ENCODE measurements at regions not wholly inside any gene's neighbourhood (a gene's known extent, or its start where the extent isn't known, plus 50 kb on each side); places are given as distances from the start of the nearest gene placed in this dataset.

DNA sequence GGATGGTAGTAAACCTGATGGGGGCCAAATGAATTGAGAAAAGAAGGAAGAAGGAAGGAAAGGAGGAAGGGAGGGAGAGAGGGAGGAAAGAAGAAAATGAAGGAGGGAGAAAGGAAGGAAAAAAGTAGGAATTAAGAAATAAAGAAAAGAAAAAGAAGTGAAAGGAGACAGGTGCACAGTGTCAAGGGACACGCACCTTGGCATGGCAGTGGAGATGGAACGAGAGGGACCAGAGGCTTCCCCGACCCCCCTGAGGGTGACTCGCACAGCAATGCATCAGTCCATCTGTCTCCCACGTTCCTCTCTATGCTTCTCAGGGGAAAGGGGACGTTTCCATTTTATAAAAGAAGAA lies 199.6 kb downstream of the CXCL12 start:
- Histone ChIP-seq H3K4me3 (ENCODE audit: low read length) (no peak overlapping the region), H3K9me3 (ENCODE audit: control insufficient read depth, low read length) (no peaks in the 10 kb centered on the region), H3K27me3 (ENCODE audit: control insufficient read depth, insufficient read depth, low read length) (no peaks in the 10 kb centered on the region), H3K36me3 (ENCODE audit: control insufficient read depth, insufficient read depth, low read length) (no peaks in the 10 kb centered on the region), H3K4me1 (ENCODE audit: control insufficient read depth, insufficient read depth, low read length) (no peaks in the 10 kb centered on the region), H3K9ac (ENCODE audit: low read length) (no peak overlapping the region)

DNA sequence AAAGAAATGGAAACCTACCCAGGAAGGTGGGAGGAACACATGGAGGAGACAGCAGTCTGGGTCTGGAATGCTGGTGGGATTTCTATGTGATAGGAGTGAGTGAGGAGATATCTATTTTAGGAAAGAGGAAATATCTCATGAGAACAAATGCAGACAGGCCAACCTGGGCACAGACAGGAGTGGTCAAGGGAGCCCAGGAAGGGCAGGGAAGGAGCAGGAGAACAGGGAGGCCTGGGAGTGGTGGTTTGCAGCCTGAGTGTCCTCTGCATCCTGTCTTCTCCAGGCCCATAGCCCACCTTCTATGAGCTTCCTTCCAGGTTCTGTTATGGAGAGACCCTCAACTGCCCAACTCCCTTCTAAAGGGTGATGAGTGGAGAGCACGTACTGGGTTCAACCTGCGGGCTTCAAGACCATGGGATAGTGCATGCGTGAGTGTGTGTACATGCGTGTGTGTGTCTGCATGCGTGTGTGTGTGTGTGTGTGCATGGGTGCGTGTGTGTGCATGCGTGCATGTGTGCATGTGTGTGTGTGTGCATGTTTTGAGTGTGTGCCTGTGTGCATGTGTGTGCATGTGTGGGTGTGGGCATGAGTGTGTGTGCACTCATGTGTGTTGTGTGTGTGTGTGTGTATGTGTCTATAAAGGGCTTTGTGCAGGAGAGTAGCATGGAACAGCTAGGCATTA lies 200.1 kb downstream of the CXCL12 start:
- no peaks in the 10 kb centered on the region for H3K4me1 ChIP-seq (ENCODE audit: control insufficient read depth, insufficient read depth, low read length)
- H3K36me3 ChIP-seq (ENCODE audit: control insufficient read depth, insufficient read depth, low read length), result no peaks in the 10 kb centered on the region
- H3K9me3 ChIP-seq (ENCODE audit: control insufficient read depth, low read length), result no peaks in the 10 kb centered on the region
- no peak overlapping the region for H3K9ac ChIP-seq (ENCODE audit: low read length)
- no peak overlapping the region for H3K4me3 ChIP-seq (ENCODE audit: low read length)
- no peaks in the 10 kb centered on the region for H3K27me3 ChIP-seq (ENCODE audit: control insufficient read depth, insufficient read depth, low read length)

DNA sequence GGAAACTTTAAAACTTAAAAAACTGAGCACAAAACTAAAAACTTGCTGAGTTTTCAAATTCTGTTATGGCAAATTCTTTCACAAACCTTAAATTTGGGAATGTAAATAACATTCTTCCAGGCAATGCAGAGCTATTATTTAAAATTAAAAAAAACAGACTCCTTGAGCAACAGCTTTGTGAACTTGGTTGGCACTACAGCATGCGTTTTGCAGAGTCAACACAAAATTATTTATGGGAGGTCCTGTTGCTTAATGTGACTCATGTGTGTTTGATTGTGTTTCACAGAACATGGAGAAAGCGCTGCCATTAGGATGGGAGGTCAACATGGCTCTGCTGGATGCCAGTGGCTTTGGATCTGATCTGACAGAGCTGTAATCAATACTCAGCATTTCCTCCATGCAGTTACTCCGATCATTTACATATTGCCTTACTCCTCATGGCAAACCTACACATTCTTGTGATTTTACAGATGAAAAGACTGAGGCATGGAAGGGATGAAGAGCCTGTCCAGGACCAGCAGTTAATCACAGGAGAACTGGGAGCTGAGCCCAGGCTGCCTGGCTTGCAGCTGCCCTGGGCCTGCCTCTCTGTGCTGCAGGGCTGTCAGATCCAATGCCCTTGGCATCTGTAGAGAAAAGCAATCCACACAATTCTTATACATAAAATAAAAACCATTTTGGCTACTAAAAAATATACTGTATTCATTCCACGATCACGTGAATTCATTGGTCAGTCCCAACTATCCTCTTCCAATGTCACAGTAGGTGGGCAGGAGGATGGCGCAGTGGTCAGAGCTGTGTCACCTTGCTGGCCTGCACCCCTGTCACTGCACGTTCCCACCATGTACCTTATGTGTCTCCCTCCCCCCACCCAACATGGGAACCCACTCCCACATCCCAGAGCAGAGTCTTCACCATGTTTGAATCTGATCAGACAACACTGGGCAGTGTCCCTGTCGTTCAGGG lies 200.9 kb downstream of the CXCL12 start:
- Histone ChIP-seq H3K9ac (ENCODE audit: low read length) (no peak overlapping the region), H3K9me3 (ENCODE audit: control insufficient read depth, low read length) (no peaks in the 10 kb centered on the region), H3K27me3 (ENCODE audit: control insufficient read depth, insufficient read depth, low read length) (no peaks in the 10 kb centered on the region), H3K4me3 (ENCODE audit: low read length) (no peak overlapping the region), H3K4me1 (ENCODE audit: control insufficient read depth, insufficient read depth, low read length) (no peaks in the 10 kb centered on the region), H3K36me3 (ENCODE audit: control insufficient read depth, insufficient read depth, low read length) (no peaks in the 10 kb centered on the region)

DNA sequence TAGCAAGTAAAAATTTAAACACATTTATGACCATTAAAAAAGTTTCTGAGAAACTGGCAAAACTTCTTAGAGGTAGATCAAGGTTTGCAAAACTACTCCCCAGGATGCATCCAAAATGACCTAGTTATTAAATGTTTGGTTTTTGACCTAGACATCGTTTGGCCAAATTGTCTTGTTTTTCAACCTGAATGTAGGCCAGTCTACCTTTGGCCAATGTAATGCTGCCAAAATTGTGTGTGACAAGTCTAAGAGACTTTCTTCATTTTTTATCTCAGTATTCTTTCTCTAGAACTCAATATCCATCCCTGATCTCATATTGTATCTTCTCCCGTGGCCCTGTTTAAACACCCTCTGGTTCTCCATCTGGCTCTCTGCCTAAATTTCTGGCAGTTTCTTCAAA lies 202.0 kb downstream of the CXCL12 start:
- H3K4me1 ChIP-seq (ENCODE audit: control insufficient read depth, insufficient read depth, low read length), result no peaks in the 10 kb centered on the region

DNA sequence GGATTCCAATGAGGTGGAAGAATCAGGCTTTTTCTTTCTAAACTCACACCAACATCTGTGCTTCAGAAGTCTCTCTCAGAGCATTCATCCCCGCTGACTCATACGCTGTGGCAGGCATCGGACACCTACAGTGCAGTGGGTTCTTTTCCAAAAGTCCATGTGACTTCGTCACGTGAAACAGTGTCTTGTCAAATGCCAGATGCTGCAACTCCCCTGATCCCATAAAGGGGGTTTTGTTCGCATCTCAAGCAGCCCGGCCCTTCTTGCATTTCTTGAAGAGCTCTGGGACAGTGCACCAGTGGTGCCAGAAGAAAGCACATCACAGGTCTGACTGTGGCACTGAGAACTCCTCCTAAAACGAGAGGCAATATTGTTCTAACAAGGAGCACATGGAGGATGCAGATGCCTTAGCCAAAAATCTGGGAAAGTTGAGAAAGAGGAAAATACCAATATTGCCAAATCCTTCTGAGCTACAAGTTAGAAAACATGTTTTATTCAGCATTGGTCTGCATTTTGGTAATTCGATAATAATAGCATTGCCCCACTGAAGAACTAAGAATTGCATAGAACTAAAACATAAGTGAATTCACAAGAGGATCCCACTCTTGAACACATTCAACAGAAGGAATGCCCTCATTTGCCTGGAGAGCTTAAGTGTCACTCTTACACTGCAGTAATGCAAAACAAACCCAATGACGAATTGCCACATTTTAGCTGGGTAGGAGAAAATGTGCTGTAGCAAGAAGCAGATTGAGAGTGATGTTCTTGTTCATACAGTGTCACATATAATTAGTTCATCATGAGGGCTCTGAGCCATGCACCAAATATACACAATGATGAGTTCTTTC lies 204.4 kb downstream of the CXCL12 start:
- no peaks in the 10 kb centered on the region for H3K4me1 ChIP-seq (ENCODE audit: control insufficient read depth, insufficient read depth, low read length)
- no peaks in the 10 kb centered on the region for H3K27me3 ChIP-seq (ENCODE audit: control insufficient read depth, insufficient read depth, low read length)
- no peaks in the 10 kb centered on the region for H3K36me3 ChIP-seq (ENCODE audit: control insufficient read depth, insufficient read depth, low read length)
- no peak overlapping the region for H3K9ac ChIP-seq (ENCODE audit: low read length)
- no peaks in the 10 kb centered on the region for H3K9me3 ChIP-seq (ENCODE audit: control insufficient read depth, low read length)
- H3K4me3 ChIP-seq (ENCODE audit: low read length), result no peak overlapping the region

More for the DNA sequence above, 202.0 kb downstream of the CXCL12 start:
- H3K9me3 ChIP-seq (ENCODE audit: control insufficient read depth, low read length), result no peaks in the 10 kb centered on the region
- no peaks in the 10 kb centered on the region for H3K36me3 ChIP-seq (ENCODE audit: control insufficient read depth, insufficient read depth, low read length)
- no peak overlapping the region for H3K4me3 ChIP-seq (ENCODE audit: low read length)
- no peak overlapping the region for H3K9ac ChIP-seq (ENCODE audit: low read length)
- H3K27me3 ChIP-seq (ENCODE audit: control insufficient read depth, insufficient read depth, low read length), result no peaks in the 10 kb centered on the region

DNA sequence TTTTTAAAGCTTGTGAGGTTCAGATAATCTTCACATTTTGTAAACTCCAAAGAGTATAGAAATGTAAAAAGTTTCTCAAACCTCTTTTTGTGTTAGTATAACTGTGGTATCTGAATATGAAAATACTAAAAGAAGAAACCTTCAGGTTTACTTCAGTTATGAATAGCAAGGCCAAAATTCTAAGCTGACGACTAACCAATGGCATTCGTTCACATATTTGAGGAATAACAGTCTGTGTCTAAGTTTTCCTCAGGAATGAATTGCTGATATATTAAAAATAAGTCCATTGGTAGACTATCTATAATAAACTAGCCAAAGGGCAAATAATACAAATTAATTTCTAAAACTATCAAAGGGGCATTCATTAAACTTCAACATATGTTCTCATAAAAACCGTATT lies 206.0 kb downstream of the CXCL12 start:
- no peak overlapping the region for H3K9ac ChIP-seq (ENCODE audit: low read length)
- H3K27me3 ChIP-seq (ENCODE audit: control insufficient read depth, insufficient read depth, low read length), result no peaks in the 10 kb centered on the region
- H3K4me3 ChIP-seq (ENCODE audit: low read length), result no peak overlapping the region
- H3K4me1 ChIP-seq (ENCODE audit: control insufficient read depth, insufficient read depth, low read length), result peaks cover 4% of the 10 kb centered on the region
- no peaks in the 10 kb centered on the region for H3K9me3 ChIP-seq (ENCODE audit: control insufficient read depth, low read length)
- no peaks in the 10 kb centered on the region for H3K36me3 ChIP-seq (ENCODE audit: control insufficient read depth, insufficient read depth, low read length)

GRCh38 chr10:44178281-44178680 lies 206.6 kb downstream of the CXCL12 start:
- no peak overlapping the region for H3K4me3 ChIP-seq (ENCODE audit: low read length)
- H3K9me3 ChIP-seq (ENCODE audit: control insufficient read depth, low read length), result no peaks in the 10 kb centered on the region
- H3K27me3 ChIP-seq (ENCODE audit: control insufficient read depth, insufficient read depth, low read length), result no peaks in the 10 kb centered on the region
- H3K36me3 ChIP-seq (ENCODE audit: control insufficient read depth, insufficient read depth, low read length), result no peaks in the 10 kb centered on the region
- peaks cover 10% of the 10 kb centered on the region for H3K4me1 ChIP-seq (ENCODE audit: control insufficient read depth, insufficient read depth, low read length)
- no peak overlapping the region for H3K9ac ChIP-seq (ENCODE audit: low read length)

GRCh38 chr10:44177610-44178009 lies 207.3 kb downstream of the CXCL12 start:
- Histone ChIP-seq H3K9ac (ENCODE audit: low read length) (no peak overlapping the region), H3K9me3 (ENCODE audit: control insufficient read depth, low read length) (no peaks in the 10 kb centered on the region), H3K4me3 (ENCODE audit: low read length) (no peak overlapping the region), H3K27me3 (ENCODE audit: control insufficient read depth, insufficient read depth, low read length) (no peaks in the 10 kb centered on the region), H3K4me1 (ENCODE audit: control insufficient read depth, insufficient read depth, low read length) (peaks cover 14% of the 10 kb centered on the region), H3K36me3 (ENCODE audit: control insufficient read depth, insufficient read depth, low read length) (no peaks in the 10 kb centered on the region)

DNA sequence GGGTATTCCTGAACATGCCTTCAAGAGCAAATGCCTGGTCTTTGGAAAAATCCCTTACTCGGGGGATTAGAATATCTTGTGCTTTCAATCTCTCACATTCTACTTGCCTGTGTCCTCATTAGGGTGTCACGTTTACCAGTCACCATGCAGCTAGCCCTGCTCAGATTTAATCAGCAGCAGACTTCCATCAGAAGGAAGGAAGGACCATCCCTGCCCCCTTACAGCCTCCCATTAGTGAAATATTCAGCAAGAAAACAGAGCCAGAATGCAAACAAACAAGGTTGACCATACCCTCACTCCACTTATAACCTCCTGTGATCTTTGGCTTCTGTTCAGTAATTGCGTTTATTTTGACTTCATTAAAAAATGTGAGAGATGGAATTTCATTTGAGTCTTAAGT lies 208.6 kb downstream of the CXCL12 start:
- Histone ChIP-seq H3K9me3 (ENCODE audit: control insufficient read depth, low read length) (no peaks in the 10 kb centered on the region), H3K9ac (ENCODE audit: low read length) (no peak overlapping the region), H3K4me1 (ENCODE audit: control insufficient read depth, insufficient read depth, low read length) (peaks cover 21% of the 10 kb centered on the region), H3K36me3 (ENCODE audit: control insufficient read depth, insufficient read depth, low read length) (no peaks in the 10 kb centered on the region), H3K27me3 (ENCODE audit: control insufficient read depth, insufficient read depth, low read length) (no peaks in the 10 kb centered on the region), H3K4me3 (ENCODE audit: low read length) (no peak overlapping the region)

GRCh38 chr10:44173608-44173894 lies 211.3 kb downstream of the CXCL12 start:
- Histone ChIP-seq H3K9me3 (ENCODE audit: control insufficient read depth, low read length) (no peaks in the 10 kb centered on the region), H3K4me3 (ENCODE audit: low read length) (no peak overlapping the region), H3K36me3 (ENCODE audit: control insufficient read depth, insufficient read depth, low read length) (no peaks in the 10 kb centered on the region), H3K4me1 (ENCODE audit: control insufficient read depth, insufficient read depth, low read length) (peaks cover 21% of the 10 kb centered on the region), H3K9ac (ENCODE audit: low read length) (no peak overlapping the region), H3K27me3 (ENCODE audit: control insufficient read depth, insufficient read depth, low read length) (no peaks in the 10 kb centered on the region)

DNA sequence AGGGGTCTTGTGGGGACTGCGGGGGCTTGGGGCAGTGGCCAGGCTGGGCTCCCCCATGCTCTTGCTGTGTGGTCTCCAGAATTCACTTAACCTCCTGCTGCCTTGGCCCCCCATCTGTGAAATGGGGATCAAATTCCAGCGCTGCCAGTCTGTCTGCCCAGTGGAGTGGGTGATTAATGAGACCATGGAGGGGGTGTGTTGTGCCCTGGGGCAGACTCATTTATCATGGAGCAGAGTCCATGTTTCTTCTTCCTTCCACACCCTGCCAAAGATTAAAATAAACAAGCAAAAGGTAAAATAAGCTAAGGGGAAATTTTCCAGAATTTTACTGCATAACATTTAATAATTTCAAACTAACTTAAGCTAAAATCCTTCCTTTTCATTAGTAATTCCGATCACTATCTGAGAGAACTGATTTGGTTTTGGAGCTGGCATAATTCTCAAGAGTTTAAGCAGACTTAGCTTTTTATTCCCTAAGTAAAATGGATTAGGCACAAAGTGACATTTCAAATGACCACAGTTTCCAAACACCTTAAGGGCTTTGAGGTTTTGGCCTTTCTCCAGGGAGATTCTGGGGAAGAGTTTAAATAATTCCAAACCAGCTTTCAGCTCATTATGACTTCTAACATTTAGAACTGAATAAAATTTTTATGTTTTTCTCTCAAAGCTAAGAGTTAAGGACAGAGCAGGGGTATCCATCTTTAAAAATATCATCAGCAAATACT lies 211.9 kb downstream of the CXCL12 start:
- H3K36me3 ChIP-seq (ENCODE audit: control insufficient read depth, insufficient read depth, low read length), result no peaks in the 10 kb centered on the region
- no peaks in the 10 kb centered on the region for H3K9me3 ChIP-seq (ENCODE audit: control insufficient read depth, low read length)
- H3K4me3 ChIP-seq (ENCODE audit: low read length), result no peak overlapping the region
- no peaks in the 10 kb centered on the region for H3K27me3 ChIP-seq (ENCODE audit: control insufficient read depth, insufficient read depth, low read length)
- H3K9ac ChIP-seq (ENCODE audit: low read length), result no peak overlapping the region
- peaks cover 21% of the 10 kb centered on the region for H3K4me1 ChIP-seq (ENCODE audit: control insufficient read depth, insufficient read depth, low read length)

Data from mucosa of stomach (tissue), 1 donor.